ENCODE measurements at regions not wholly inside any gene's neighbourhood (a gene's known extent, or its start where the extent isn't known, plus 50 kb on each side); places are given as distances from the start of the nearest gene placed in this dataset.

GRCh38 chr9:107989544-107989943, 500.0 kb upstream of the KLF4 start:
- POLR2A ChIA-PET = no interaction called here
- H3K9me3 ChIP-seq (replicated peaks; ENCODE audit: control insufficient read depth, insufficient read depth, low read length) = no peaks in the 10 kb centered on the region
- no peaks in the 10 kb centered on the region for H3K27me3 ChIP-seq (ENCODE audit: control insufficient read depth in 2 of 2, insufficient read depth in 2 of 2, low read length in 2 of 2)
- H3K27ac ChIP-seq (ENCODE audit: insufficient read depth, low read depth, low read length) = no peak overlapping the region
- intact Hi-C loops (cut with micrococcal nuclease) (no loop called here), dilution Hi-C loops (cut with MboI; ENCODE audit: extremely low pct_ligation_motif_present, low sequenced_read_pairs) (no loop called here)
- CTCF ChIA-PET = no interaction called here
- TF ChIP-seq FOS (IDR thresholded peaks at IDR 0.05; ENCODE audit: borderline replicate concordance, insufficient read depth, low read length) = no peak
- TF ChIP-seq GATA2 (IDR thresholded peaks at IDR 0.05; ENCODE audit: insufficient read depth, insufficient read length, low read depth, low read length) = no peak
- H3K4me2 ChIP-seq (ENCODE audit: insufficient read depth, low read length) = no peak overlapping the region
- no peaks in the 10 kb centered on the region for H3K4me1 ChIP-seq (ENCODE audit: control insufficient read depth, extremely low read depth, insufficient read depth, low read length)
- H3K9me1 ChIP-seq (replicated peaks; ENCODE audit: control insufficient read depth, extremely low read depth, insufficient read depth, low read length) = no peaks in the 10 kb centered on the region
- no peak overlapping the region for H2AFZ ChIP-seq (ENCODE audit: low read depth, low read length)
- no peaks in the 10 kb centered on the region for H3K36me3 ChIP-seq (ENCODE audit: control insufficient read depth in 2 of 2, extremely low read depth in 1 of 2, insufficient read depth in 2 of 2, low read length in 2 of 2)
- BruUV-seq (replicated peaks) = no TSS peak
- no peak overlapping the region for H3K9ac ChIP-seq (replicated peaks; ENCODE audit: extremely low read depth, insufficient read depth, low read length)
- no peaks in the 10 kb centered on the region for H3K79me2 ChIP-seq (ENCODE audit: control insufficient read depth, insufficient read depth, low read length)
- H4K20me1 ChIP-seq (replicated peaks; ENCODE audit: control insufficient read depth, extremely low read depth, insufficient read depth, low read length) = no peaks in the 10 kb centered on the region
- DNase-seq (ENCODE audit: low read depth, low spot score) = no peak
- no peak overlapping the region for H3K4me3 ChIP-seq (replicated peaks in 1 of 3; ENCODE audit: insufficient read depth in 1 of 3, low read depth in 1 of 3, low read length in 3 of 3)
- FAIRE-seq = no peak

DNA sequence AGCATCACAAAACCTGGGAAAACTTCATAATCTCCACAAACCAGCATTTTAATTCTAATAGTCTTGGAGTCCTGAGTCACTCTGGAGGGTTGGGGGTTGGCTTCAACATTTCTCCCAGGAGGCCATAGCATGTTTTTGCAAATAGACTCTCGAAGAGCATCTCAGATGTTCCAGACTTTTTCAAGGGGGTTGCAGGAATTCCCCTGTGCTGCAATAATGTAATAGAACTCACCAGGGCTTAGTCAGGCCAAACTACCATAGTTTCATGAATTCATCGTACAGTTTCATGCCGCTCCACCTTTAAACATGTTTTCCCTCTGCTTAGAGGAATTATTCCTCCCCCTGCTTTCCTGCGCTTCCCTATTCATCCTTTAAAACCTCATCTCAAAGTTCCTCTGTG, 499.5 kb upstream of the KLF4 start:
- no peak overlapping the region for H3K4me3 ChIP-seq (replicated peaks in 1 of 3; ENCODE audit: insufficient read depth in 1 of 3, low read depth in 1 of 3, low read length in 3 of 3)
- dilution Hi-C loops (cut with MboI; ENCODE audit: extremely low pct_ligation_motif_present, low sequenced_read_pairs) = no loop called here
- no peaks in the 10 kb centered on the region for H3K27me3 ChIP-seq (ENCODE audit: control insufficient read depth in 2 of 2, insufficient read depth in 2 of 2, low read length in 2 of 2)
- no peaks in the 10 kb centered on the region for H4K20me1 ChIP-seq (replicated peaks; ENCODE audit: control insufficient read depth, extremely low read depth, insufficient read depth, low read length)
- no peak overlapping the region for H2AFZ ChIP-seq (ENCODE audit: low read depth, low read length)
- H3K4me2 ChIP-seq (ENCODE audit: insufficient read depth, low read length) = no peak overlapping the region
- no peaks in the 10 kb centered on the region for H3K36me3 ChIP-seq (ENCODE audit: control insufficient read depth in 2 of 2, extremely low read depth in 1 of 2, insufficient read depth in 2 of 2, low read length in 2 of 2)
- TF ChIP-seq POLR2A (IDR thresholded peaks at IDR 0.05; ENCODE audit: low read depth, low read length) (no peak), MAX (IDR thresholded peaks at IDR 0.05; ENCODE audit: insufficient read depth, insufficient read length) (no peak), FOS (IDR thresholded peaks at IDR 0.05; ENCODE audit: borderline replicate concordance, insufficient read depth, low read length) (no peak), GATA2 (IDR thresholded peaks at IDR 0.05; ENCODE audit: insufficient read depth, insufficient read length, low read depth, low read length) (no peak)
- TF ChIP-seq, protein P1, sequence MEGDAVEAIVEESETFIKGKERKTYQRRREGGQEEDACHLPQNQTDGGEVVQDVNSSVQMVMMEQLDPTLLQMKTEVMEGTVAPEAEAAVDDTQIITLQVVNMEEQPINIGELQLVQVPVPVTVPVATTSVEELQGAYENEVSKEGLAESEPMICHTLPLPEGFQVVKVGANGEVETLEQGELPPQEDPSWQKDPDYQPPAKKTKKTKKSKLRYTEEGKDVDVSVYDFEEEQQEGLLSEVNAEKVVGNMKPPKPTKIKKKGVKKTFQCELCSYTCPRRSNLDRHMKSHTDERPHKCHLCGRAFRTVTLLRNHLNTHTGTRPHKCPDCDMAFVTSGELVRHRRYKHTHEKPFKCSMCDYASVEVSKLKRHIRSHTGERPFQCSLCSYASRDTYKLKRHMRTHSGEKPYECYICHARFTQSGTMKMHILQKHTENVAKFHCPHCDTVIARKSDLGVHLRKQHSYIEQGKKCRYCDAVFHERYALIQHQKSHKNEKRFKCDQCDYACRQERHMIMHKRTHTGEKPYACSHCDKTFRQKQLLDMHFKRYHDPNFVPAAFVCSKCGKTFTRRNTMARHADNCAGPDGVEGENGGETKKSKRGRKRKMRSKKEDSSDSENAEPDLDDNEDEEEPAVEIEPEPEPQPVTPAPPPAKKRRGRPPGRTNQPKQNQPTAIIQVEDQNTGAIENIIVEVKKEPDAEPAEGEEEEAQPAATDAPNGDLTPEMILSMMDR (IDR thresholded peaks at IDR 0.05; ENCODE audit: extremely low read depth in 1 of 2, insufficient read depth in 1 of 2, low read depth in 1 of 2, low read length in 2 of 2) = no peak
- H3K9me3 ChIP-seq (replicated peaks; ENCODE audit: control insufficient read depth, insufficient read depth, low read length) = no peaks in the 10 kb centered on the region
- BruUV-seq (replicated peaks) = no TSS peak
- H3K9ac ChIP-seq (replicated peaks; ENCODE audit: extremely low read depth, insufficient read depth, low read length) = no peak overlapping the region
- CTCF ChIA-PET = no interaction called here
- no peaks in the 10 kb centered on the region for H3K79me2 ChIP-seq (ENCODE audit: control insufficient read depth, insufficient read depth, low read length)
- FAIRE-seq (no peak), DNase-seq (ENCODE audit: low read depth, low spot score) (no peak)
- H3K4me1 ChIP-seq (ENCODE audit: control insufficient read depth, extremely low read depth, insufficient read depth, low read length) = no peaks in the 10 kb centered on the region
- no peak overlapping the region for H3K27ac ChIP-seq (ENCODE audit: insufficient read depth, low read depth, low read length)
- POLR2A ChIA-PET = no interaction called here
- H3K9me1 ChIP-seq (replicated peaks; ENCODE audit: control insufficient read depth, extremely low read depth, insufficient read depth, low read length) = no peaks in the 10 kb centered on the region
- intact Hi-C loops (cut with micrococcal nuclease) = no loop called here

All from endothelial cell of umbilical vein (primary cell).